ENCODE measurements at regions not wholly inside any gene's neighbourhood (a gene's known extent, or its start where the extent isn't known, plus 50 kb on each side); places are given as distances from the start of the nearest gene placed in this dataset.

DNA sequence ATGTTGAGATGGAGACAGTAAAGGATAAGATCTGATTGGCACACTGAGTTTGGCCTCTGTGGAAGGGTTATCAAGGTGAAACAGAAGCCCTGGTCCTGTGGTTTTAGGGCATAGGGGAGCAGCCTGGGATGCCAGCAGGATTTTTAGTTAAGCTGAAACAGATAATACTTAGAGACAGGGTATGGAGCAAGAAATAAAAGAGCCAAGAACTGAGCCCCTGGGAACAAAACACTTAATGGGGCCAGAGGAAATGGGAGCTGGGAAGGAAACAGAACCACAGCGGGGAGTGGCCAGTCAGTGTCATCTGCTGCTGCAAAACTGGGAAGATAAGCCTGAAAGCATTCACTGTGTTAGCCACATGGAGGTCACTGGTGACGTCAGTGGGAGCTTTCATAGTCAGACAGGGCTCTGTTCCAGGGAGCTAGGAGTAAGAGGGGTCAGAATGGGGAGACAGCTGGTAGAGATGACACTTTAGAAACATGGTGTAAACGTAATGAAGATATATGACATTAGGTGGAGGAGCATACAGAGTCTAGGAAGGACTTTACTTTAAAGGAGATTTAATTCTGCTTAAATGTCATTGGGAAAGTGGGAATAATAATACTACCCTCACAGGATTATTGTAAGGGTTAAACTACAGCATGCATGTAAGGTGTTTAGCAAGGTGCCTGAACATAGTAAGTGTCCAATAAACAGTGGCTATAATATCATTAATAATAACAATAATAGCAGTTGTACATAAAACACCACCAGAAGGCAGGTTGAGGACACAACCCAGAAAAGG is 172.7 kb upstream of the CTNNB1 start:
- Histone ChIP-seq H3K79me2 (ENCODE audit: insufficient read depth, low read length) (no peaks in the 10 kb centered on the region), H3K9me3 (replicated peaks in 1 of 2; ENCODE audit: control insufficient read depth in 1 of 2, insufficient read depth in 1 of 2, low read length in 2 of 2) (no peaks in the 10 kb centered on the region), H3K4me1 (ENCODE audit: control insufficient read depth in 1 of 2, insufficient read depth in 2 of 2, low read length in 2 of 2) (peaks cover 5 to 7% of the 10 kb centered on the region in 2 donors), H3K4me2 (replicated peaks; ENCODE audit: extremely low read depth, low read length, poor library complexity, severe bottlenecking) (no peak overlapping the region), H3K27me3 (ENCODE audit: control insufficient read depth in 2 of 2, insufficient read depth in 2 of 2, low read length in 2 of 2) (no peaks in the 10 kb centered on the region), H3K4me3 (replicated peaks in 1 of 3; ENCODE audit: low read depth in 2 of 3, low read length in 3 of 3) (no peak overlapping the region), H3K27ac (ENCODE audit: low read depth in 1 of 2, low read length in 2 of 2) (no peak overlapping the region), H4K20me1 (ENCODE audit: insufficient read depth, low read length) (no peaks in the 10 kb centered on the region), H3K36me3 (replicated peaks in 1 of 2; ENCODE audit: control insufficient read depth in 1 of 2, insufficient read depth in 2 of 2, low read length in 2 of 2) (no peaks in the 10 kb centered on the region), H2AFZ (ENCODE audit: insufficient read depth, low read depth, low read length, poor library complexity, severe bottlenecking) (no peak overlapping the region), H3K9ac (ENCODE audit: insufficient read depth, low read length, poor library complexity, severe bottlenecking) (no peak overlapping the region)
- Mint-ChIP-seq H3K27me3 (ENCODE audit: low read depth in 3 of 3) (peaks cover 0 to 4% (median 3%) of the 10 kb centered on the region in 3 donors), H3K4me1 (peaks cover 7% of the 10 kb centered on the region), H3K36me3 (no peaks in the 10 kb centered on the region), H3K9me3 (no peaks in the 10 kb centered on the region), H3K27ac (no peak overlapping the region), H3K4me3 (no peak overlapping the region)
- WGBS (ENCODE audit: insufficient coverage), result 43% methylated on average over 1 of the region's 3 CpGs
- peak in 2 of 3 donors; percentile 19 to 35 for DNase-seq
- TF ChIP-seq, protein P1, sequence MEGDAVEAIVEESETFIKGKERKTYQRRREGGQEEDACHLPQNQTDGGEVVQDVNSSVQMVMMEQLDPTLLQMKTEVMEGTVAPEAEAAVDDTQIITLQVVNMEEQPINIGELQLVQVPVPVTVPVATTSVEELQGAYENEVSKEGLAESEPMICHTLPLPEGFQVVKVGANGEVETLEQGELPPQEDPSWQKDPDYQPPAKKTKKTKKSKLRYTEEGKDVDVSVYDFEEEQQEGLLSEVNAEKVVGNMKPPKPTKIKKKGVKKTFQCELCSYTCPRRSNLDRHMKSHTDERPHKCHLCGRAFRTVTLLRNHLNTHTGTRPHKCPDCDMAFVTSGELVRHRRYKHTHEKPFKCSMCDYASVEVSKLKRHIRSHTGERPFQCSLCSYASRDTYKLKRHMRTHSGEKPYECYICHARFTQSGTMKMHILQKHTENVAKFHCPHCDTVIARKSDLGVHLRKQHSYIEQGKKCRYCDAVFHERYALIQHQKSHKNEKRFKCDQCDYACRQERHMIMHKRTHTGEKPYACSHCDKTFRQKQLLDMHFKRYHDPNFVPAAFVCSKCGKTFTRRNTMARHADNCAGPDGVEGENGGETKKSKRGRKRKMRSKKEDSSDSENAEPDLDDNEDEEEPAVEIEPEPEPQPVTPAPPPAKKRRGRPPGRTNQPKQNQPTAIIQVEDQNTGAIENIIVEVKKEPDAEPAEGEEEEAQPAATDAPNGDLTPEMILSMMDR (IDR thresholded peaks at IDR 0.05), result no peak
- intact Hi-C loops (cut with micrococcal nuclease), result no loop called here

DNA sequence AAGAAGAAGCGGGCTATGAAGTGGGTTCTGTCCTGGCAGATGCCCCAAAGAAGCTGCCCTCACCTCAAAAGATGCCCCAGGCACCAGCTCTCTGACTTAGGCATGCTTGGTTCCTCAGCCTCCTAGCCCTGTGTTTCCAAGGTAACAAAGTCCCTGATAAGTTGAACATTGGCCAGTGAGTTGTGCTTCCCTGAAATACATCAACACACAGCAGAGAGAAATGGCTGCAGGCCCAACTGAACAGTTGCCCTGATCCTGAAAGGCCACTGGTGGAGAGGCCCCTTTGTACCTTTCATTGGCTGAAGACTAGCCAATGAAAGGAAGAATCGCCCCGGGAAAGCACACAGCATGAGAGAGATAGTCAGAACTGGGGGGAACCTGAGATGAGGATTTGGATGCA is 169.9 kb upstream of the CTNNB1 start:
- Mint-ChIP-seq H3K9me3 (no peaks in the 10 kb centered on the region), H3K4me3 (no peak overlapping the region), H3K36me3 (no peaks in the 10 kb centered on the region), H3K27ac (peak overlapping the region in 1 of 7 donors; percentile 0), H3K4me1 (peaks cover 10% of the 10 kb centered on the region), H3K27me3 (ENCODE audit: low read depth in 3 of 3) (peaks cover 0 to 4% (median 2%) of the 10 kb centered on the region in 3 donors)
- Histone ChIP-seq H3K9ac (ENCODE audit: insufficient read depth, low read length, poor library complexity, severe bottlenecking) (no peak overlapping the region), H3K36me3 (replicated peaks in 1 of 2; ENCODE audit: control insufficient read depth in 1 of 2, insufficient read depth in 2 of 2, low read length in 2 of 2) (no peaks in the 10 kb centered on the region), H3K4me3 (replicated peaks in 1 of 3; ENCODE audit: low read depth in 2 of 3, low read length in 3 of 3) (no peak overlapping the region), H2AFZ (ENCODE audit: insufficient read depth, low read depth, low read length, poor library complexity, severe bottlenecking) (no peak overlapping the region), H3K4me2 (replicated peaks; ENCODE audit: extremely low read depth, low read length, poor library complexity, severe bottlenecking) (no peak overlapping the region), H3K27ac (ENCODE audit: low read depth in 1 of 2, low read length in 2 of 2) (no peak overlapping the region), H3K9me3 (replicated peaks in 1 of 2; ENCODE audit: control insufficient read depth in 1 of 2, insufficient read depth in 1 of 2, low read length in 2 of 2) (no peaks in the 10 kb centered on the region), H3K4me1 (ENCODE audit: control insufficient read depth in 1 of 2, insufficient read depth in 2 of 2, low read length in 2 of 2) (peaks cover 7 to 10% of the 10 kb centered on the region in 2 donors), H3K27me3 (ENCODE audit: control insufficient read depth in 2 of 2, insufficient read depth in 2 of 2, low read length in 2 of 2) (no peaks in the 10 kb centered on the region), H4K20me1 (ENCODE audit: insufficient read depth, low read length) (no peaks in the 10 kb centered on the region), H3K79me2 (ENCODE audit: insufficient read depth, low read length) (no peaks in the 10 kb centered on the region)
- intact Hi-C loops (cut with micrococcal nuclease), result no loop called here
- 63% methylated on average over 3 of the region's 3 CpGs for WGBS (ENCODE audit: insufficient coverage)
- TF ChIP-seq, protein P1 (IDR thresholded peaks at IDR 0.05), result no peak
- DNase-seq, result no peak

Measured in CD14-positive monocyte (primary cell).